HepG2 (cell line): ENCODE measurements at regions not wholly inside any gene's neighbourhood (a gene's known extent, or its start where the extent isn't known, plus 50 kb on each side); places are given as distances from the start of the nearest gene placed in this dataset.

Source experiments
- ARID3A ChIP-seq: IDR thresholded peaks from 2 replicates; pipeline ENCODE4 v1.6.1; 2012; ENCODE audit warnings: low read depth, low read length, improper control_type of control experiment
- HNF4A ChIP-seq: sonication (generic); formaldehyde crosslinking; IDR thresholded peaks from 2 replicates; pipeline ENCODE4 v1.4.0; 2020; ENCODE audit warnings: missing genetic modification reagents
- HNF4G ChIP-seq, 2 experiments: sonication (generic) in 1 of 2; formaldehyde crosslinking in 1 of 2; IDR thresholded peaks; 2 replicates each; pipeline versions ENCODE4 v1.4.0 to v1.6.1; 2011 to 2020; ENCODE audit warnings: borderline replicate concordance in 2 of 2, low read depth in 2 of 2, mild to moderate bottlenecking in 2 of 2, low read length in 1 of 2, missing genetic modification reagents in 1 of 2, moderate library complexity in 1 of 2
- KDM1A ChIP-seq: IDR thresholded peaks from 2 replicates; pipeline ENCODE4 v1.6.1; 2016; ENCODE audit warnings: missing compliant biosample characterization
- POGZ ChIP-seq: sonication (generic); formaldehyde crosslinking; IDR thresholded peaks from 2 replicates; pipeline ENCODE4 v1.4.0; 2020; ENCODE audit warnings: mild to moderate bottlenecking, missing genetic modification reagents
- REPIN1 ChIP-seq: sonication (generic); formaldehyde crosslinking; IDR thresholded peaks from 2 replicates; pipeline ENCODE4 v1.8.0; 2022; ENCODE audit warnings: missing genetic modification reagents, low read depth, mild to moderate bottlenecking, borderline replicate concordance
- SRF ChIP-seq: IDR thresholded peaks from 2 replicates; pipeline ENCODE4 v1.6.1; 2011; ENCODE audit warnings: mild to moderate bottlenecking, low read depth, low read length, moderate library complexity
- TBX3 ChIP-seq: fragments of 450-650 bp; IDR thresholded peaks from 2 replicates; pipeline ENCODE4 v1.6.1; 2017; ENCODE audit warnings: antibody characterized with exemption, mild to moderate bottlenecking, inconsistent platforms, borderline replicate concordance
- ZBTB3 ChIP-seq: sonication (generic); formaldehyde crosslinking; IDR thresholded peaks from 2 replicates; pipeline ENCODE4 v1.4.0; 2020; ENCODE audit warnings: low read depth, mild to moderate bottlenecking, moderate library complexity, missing genetic modification reagents, borderline replicate concordance
- ZFP36L2 ChIP-seq: sonication (generic); formaldehyde crosslinking; IDR thresholded peaks from 2 replicates; pipeline ENCODE4 v1.4.0; 2020; ENCODE audit warnings: missing genetic modification reagents
- ZNF281 ChIP-seq: sonication (generic); formaldehyde crosslinking; IDR thresholded peaks from 2 replicates; pipeline ENCODE4 v1.4.0; 2020; ENCODE audit warnings: missing genetic modification reagents, borderline replicate concordance
- ZNF644 ChIP-seq: IDR thresholded peaks from 2 replicates; pipeline ENCODE4 v1.6.1; 2016; ENCODE audit warnings: low read depth
- TF ChIP-seq, protein P1 (sequence below): sonication (generic); formaldehyde crosslinking; IDR thresholded peaks from 2 replicates; pipeline ENCODE4 v1.5.0; 2020; ENCODE audit warnings: mild to moderate bottlenecking, missing genetic modification reagents, borderline replicate concordance

DNA sequence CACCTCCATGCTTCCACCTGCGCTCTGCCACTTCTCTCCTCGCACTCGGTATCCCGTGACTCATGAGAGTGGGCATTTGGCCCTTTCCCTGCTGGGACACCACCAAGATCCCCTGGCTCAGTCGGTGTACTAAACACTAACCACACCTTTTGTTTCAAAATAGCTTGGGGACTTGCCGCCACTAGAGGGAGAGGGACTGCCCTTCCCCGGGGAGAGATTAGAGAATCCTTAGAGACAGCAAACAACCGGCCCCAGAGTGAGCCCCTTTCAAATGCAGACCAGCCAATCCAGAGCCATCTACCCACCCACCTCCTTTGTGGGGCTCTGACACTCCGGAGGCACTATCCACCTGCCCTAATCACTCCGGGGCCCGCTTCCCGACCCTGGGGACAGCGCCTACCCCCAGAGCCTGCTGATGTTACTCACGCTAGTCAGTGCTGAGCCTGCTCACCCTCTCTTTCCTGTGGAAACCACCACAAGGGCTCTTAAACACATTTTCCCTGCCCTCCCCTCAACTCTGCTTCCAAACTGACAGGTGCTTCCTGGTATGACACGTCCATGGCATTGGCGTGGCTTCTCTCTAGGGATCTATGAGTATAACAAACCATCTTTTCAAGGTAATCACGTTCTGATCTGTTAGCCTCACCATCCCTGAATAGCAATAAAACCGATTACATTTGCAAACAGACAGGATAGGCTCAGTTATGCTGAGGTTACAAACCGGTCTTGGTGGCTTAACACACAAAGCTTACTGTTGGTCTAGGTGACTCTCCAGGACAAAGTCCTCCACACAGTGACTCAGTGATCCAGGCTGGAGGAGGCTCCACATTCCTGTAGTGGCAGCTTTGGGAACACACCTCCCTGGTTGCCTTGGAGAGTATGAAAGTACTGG lies 180.1 kb upstream of the MVB12B start (continued):
- TF ChIP-seq, protein P1, sequence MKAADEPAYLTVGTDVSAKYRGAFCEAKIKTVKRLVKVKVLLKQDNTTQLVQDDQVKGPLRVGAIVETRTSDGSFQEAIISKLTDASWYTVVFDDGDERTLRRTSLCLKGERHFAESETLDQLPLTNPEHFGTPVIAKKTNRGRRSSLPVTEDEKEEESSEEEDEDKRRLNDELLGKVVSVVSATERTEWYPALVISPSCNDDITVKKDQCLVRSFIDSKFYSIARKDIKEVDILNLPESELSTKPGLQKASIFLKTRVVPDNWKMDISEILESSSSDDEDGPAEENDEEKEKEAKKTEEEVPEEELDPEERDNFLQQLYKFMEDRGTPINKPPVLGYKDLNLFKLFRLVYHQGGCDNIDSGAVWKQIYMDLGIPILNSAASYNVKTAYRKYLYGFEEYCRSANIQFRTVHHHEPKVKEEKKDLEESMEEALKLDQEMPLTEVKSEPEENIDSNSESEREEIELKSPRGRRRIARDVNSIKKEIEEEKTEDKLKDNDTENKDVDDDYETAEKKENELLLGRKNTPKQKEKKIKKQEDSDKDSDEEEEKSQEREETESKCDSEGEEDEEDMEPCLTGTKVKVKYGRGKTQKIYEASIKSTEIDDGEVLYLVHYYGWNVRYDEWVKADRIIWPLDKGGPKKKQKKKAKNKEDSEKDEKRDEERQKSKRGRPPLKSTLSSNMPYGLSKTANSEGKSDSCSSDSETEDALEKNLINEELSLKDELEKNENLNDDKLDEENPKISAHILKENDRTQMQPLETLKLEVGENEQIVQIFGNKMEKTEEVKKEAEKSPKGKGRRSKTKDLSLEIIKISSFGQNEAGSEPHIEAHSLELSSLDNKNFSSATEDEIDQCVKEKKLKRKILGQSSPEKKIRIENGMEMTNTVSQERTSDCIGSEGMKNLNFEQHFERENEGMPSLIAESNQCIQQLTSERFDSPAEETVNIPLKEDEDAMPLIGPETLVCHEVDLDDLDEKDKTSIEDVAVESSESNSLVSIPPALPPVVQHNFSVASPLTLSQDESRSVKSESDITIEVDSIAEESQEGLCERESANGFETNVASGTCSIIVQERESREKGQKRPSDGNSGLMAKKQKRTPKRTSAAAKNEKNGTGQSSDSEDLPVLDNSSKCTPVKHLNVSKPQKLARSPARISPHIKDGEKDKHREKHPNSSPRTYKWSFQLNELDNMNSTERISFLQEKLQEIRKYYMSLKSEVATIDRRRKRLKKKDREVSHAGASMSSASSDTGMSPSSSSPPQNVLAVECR (CRISPR knock-in tag), result peak; percentile 44; the same call in 1 of the 2 replicates
- no peak for TF ChIP-seq ZFP36L2 (CRISPR knock-in tag)
- TF ChIP-seq ZNF644 (CRISPR knock-in tag), result peak; percentile 67; the same call in 1 of the 2 replicates
- TF ChIP-seq SRF, result no peak
- peak; percentile 83 for TF ChIP-seq HNF4A
- TF ChIP-seq ZNF281 (CRISPR knock-in tag), result 0 out of 2 replicates have a peak, but pooled peaks have one; percentile 21
- TF ChIP-seq ARID3A, result peak; percentile 56; the same call in 1 of the 2 replicates
- TF ChIP-seq HNF4G (IDR thresholded peaks at IDR 0.05; ENCODE audit: borderline replicate concordance, low read depth, low read length), result peak; percentile 76; the same call in 1 of the 2 replicates
- TF ChIP-seq HNF4G (CRISPR knock-in tag; IDR thresholded peaks at IDR 0.05; ENCODE audit: borderline replicate concordance, low read depth), result peak; percentile 22; the same call in 1 of the 2 replicates
- peak; percentile 23; the same call in 1 of the 2 replicates for TF ChIP-seq REPIN1 (CRISPR knock-in tag)
- TF ChIP-seq POGZ, result peak; percentile 6; the same call in 1 of the 2 replicates
- no peak for TF ChIP-seq TBX3
- 0 out of 2 replicates have a peak, but pooled peaks have one; percentile 56 for TF ChIP-seq ZBTB3 (CRISPR knock-in tag)
- TF ChIP-seq KDM1A, result 0 out of 2 replicates have a peak, but pooled peaks have one; percentile 20
